ENCODE measurements at regions not wholly inside any gene's neighbourhood (a gene's known extent, or its start where the extent isn't known, plus 50 kb on each side); places are given as distances from the start of the nearest gene placed in this dataset.

- Histone ChIP-seq H3K4me1 (ENCODE audit: low read length) (no peaks in the 10 kb centered on the region), H2AFZ (ENCODE audit: low read length) (no peak overlapping the region), H4K20me1 (ENCODE audit: insufficient read depth, low read length) (no peaks in the 10 kb centered on the region), H3K79me2 (ENCODE audit: low read length) (no peaks in the 10 kb centered on the region), H3K9ac (ENCODE audit: low read length) (no peak overlapping the region), H3K4me3 (ENCODE audit: low read length) (no peak overlapping the region), H3K9me3 (replicated peaks; ENCODE audit: insufficient read depth, low read length) (no peaks in the 10 kb centered on the region), H3K9me2 (replicated peaks; ENCODE audit: insufficient read depth, low read length) (no peaks in the 10 kb centered on the region), H3K36me3 (replicated peaks; ENCODE audit: insufficient read depth, low read length) (no peaks in the 10 kb centered on the region), H3K27me3 (replicated peaks; ENCODE audit: insufficient read depth, low read length) (no peaks in the 10 kb centered on the region), H3K4me2 (ENCODE audit: low read depth, low read length) (no peak overlapping the region), H3F3A (ENCODE audit: insufficient read depth, low read length) (no peaks in the 10 kb centered on the region), H3K27ac (ENCODE audit: low read length) (no peak overlapping the region)
- DNase-seq, result no peak
- TF ChIP-seq EZH2phosphoT487 (IDR thresholded peaks at IDR 0.05; ENCODE audit: low read length), result no peak
- no peak for TF ChIP-seq CTCF (IDR thresholded peaks at IDR 0.05; ENCODE audit: low read length)
- no peak for TF ChIP-seq EZH2 (optimal IDR thresholded peaks at IDR 0.05; ENCODE audit: low read depth, low read length)
Measured at GRCh38 chrX:122094611-122095010, 1047.2 kb downstream of the GLUD2 start.

GRCh38 chrX:122113376-122113775 lies 1066.0 kb downstream of the GLUD2 start:
- Histone ChIP-seq H3K9ac (ENCODE audit: low read length) (no peak overlapping the region), H3K4me2 (ENCODE audit: low read depth, low read length) (no peak overlapping the region), H3K4me1 (ENCODE audit: low read length) (no peaks in the 10 kb centered on the region), H3F3A (ENCODE audit: insufficient read depth, low read length) (no peaks in the 10 kb centered on the region), H3K27me3 (replicated peaks; ENCODE audit: insufficient read depth, low read length) (no peaks in the 10 kb centered on the region), H3K4me3 (ENCODE audit: low read length) (no peak overlapping the region), H3K9me3 (replicated peaks; ENCODE audit: insufficient read depth, low read length) (no peaks in the 10 kb centered on the region), H3K9me2 (replicated peaks; ENCODE audit: insufficient read depth, low read length) (no peaks in the 10 kb centered on the region), H3K79me2 (ENCODE audit: low read length) (no peaks in the 10 kb centered on the region), H4K20me1 (ENCODE audit: insufficient read depth, low read length) (no peaks in the 10 kb centered on the region), H2AFZ (ENCODE audit: low read length) (no peak overlapping the region), H3K27ac (ENCODE audit: low read length) (no peak overlapping the region), H3K36me3 (replicated peaks; ENCODE audit: insufficient read depth, low read length) (no peaks in the 10 kb centered on the region)
- TF ChIP-seq EZH2phosphoT487 (IDR thresholded peaks at IDR 0.05; ENCODE audit: low read length), result no peak
- no peak for TF ChIP-seq CTCF (IDR thresholded peaks at IDR 0.05; ENCODE audit: low read length)
- TF ChIP-seq EZH2 (optimal IDR thresholded peaks at IDR 0.05; ENCODE audit: low read depth, low read length), result no peak
- DNase-seq, result no peak

GRCh38 chrX:122113896-122114295 lies 1066.5 kb downstream of the GLUD2 start:
- no peak overlapping the region for H3K9ac ChIP-seq (ENCODE audit: low read length)
- H3K4me2 ChIP-seq (ENCODE audit: low read depth, low read length), result no peak overlapping the region
- no peak overlapping the region for H3K27ac ChIP-seq (ENCODE audit: low read length)
- H2AFZ ChIP-seq (ENCODE audit: low read length), result no peak overlapping the region
- TF ChIP-seq CTCF (IDR thresholded peaks at IDR 0.05; ENCODE audit: low read length) (no peak), EZH2 (optimal IDR thresholded peaks at IDR 0.05; ENCODE audit: low read depth, low read length) (no peak), EZH2phosphoT487 (IDR thresholded peaks at IDR 0.05; ENCODE audit: low read length) (no peak)
- DNase-seq, result no peak
- no peaks in the 10 kb centered on the region for H3K4me1 ChIP-seq (ENCODE audit: low read length)
- H3K4me3 ChIP-seq (ENCODE audit: low read length), result no peak overlapping the region
- no peaks in the 10 kb centered on the region for H3K27me3 ChIP-seq (replicated peaks; ENCODE audit: insufficient read depth, low read length)
- H4K20me1 ChIP-seq (ENCODE audit: insufficient read depth, low read length), result no peaks in the 10 kb centered on the region
- H3K79me2 ChIP-seq (ENCODE audit: low read length), result no peaks in the 10 kb centered on the region
- H3F3A ChIP-seq (ENCODE audit: insufficient read depth, low read length), result no peaks in the 10 kb centered on the region
- no peaks in the 10 kb centered on the region for H3K36me3 ChIP-seq (replicated peaks; ENCODE audit: insufficient read depth, low read length)
- no peaks in the 10 kb centered on the region for H3K9me3 ChIP-seq (replicated peaks; ENCODE audit: insufficient read depth, low read length)
- H3K9me2 ChIP-seq (replicated peaks; ENCODE audit: insufficient read depth, low read length), result no peaks in the 10 kb centered on the region
